GM23338 (cell line): ENCODE measurements at regions not wholly inside any gene's neighbourhood (a gene's known extent, or its start where the extent isn't known, plus 50 kb on each side); places are given as distances from the start of the nearest gene placed in this dataset.

Source experiments
- EZH2 ChIP-seq: fragments of 200-600 bp; sonication (generic); IDR thresholded peaks from one replicate; pipeline ENCODE4 v1.8.0; 2017; ENCODE audit warnings: antibody characterized with exemption, mild to moderate bottlenecking, low read depth; ENCODE audit not compliant: unreplicated experiment
- TF ChIP-seq, protein P1 (sequence below), 2 experiments: fragments of 200-600 bp in 1 of 2; sonication (generic) in 1 of 2; conservative IDR thresholded peaks; 2 replicates each; pipeline versions ENCODE4 v1.5.1 to v1.6.1; 2016 to 2017; ENCODE audit warnings: antibody characterized with exemption in 2 of 2, low read depth in 2 of 2, mild to moderate bottlenecking in 2 of 2, moderate library complexity in 1 of 2
- TF ChIP-seq, protein P2 (sequence below): IDR thresholded peaks from one replicate; pipeline ENCODE4 v1.6.1; 2018; ENCODE audit warnings: antibody characterized with exemption; ENCODE audit not compliant: unreplicated experiment

DNA sequence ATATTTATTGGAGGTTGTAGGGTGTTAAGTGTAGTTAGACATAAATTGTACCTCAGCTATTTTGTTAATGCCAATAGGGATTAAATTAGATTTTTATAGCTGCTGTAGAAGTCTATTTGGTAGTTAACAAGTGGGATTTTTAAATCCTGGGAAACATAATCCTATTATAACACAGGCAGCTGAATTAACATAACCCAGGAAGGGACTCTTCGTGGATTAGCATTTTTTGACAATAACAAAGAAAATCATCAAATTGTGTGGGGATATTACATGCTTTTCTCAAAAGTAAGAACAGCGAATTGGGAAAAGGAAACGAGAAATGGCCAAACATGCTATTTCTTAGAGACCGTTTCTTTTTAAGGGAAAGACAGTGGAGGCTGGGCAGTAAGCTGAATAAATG lies 172.8 kb downstream of the ZIC5 start:
- no peak for TF ChIP-seq EZH2
- TF ChIP-seq, protein P1, sequence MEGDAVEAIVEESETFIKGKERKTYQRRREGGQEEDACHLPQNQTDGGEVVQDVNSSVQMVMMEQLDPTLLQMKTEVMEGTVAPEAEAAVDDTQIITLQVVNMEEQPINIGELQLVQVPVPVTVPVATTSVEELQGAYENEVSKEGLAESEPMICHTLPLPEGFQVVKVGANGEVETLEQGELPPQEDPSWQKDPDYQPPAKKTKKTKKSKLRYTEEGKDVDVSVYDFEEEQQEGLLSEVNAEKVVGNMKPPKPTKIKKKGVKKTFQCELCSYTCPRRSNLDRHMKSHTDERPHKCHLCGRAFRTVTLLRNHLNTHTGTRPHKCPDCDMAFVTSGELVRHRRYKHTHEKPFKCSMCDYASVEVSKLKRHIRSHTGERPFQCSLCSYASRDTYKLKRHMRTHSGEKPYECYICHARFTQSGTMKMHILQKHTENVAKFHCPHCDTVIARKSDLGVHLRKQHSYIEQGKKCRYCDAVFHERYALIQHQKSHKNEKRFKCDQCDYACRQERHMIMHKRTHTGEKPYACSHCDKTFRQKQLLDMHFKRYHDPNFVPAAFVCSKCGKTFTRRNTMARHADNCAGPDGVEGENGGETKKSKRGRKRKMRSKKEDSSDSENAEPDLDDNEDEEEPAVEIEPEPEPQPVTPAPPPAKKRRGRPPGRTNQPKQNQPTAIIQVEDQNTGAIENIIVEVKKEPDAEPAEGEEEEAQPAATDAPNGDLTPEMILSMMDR (conservative IDR thresholded peaks at IDR 0.05; ENCODE audit: low read depth in 2 of 2), result no peak
- TF ChIP-seq, protein P2, sequence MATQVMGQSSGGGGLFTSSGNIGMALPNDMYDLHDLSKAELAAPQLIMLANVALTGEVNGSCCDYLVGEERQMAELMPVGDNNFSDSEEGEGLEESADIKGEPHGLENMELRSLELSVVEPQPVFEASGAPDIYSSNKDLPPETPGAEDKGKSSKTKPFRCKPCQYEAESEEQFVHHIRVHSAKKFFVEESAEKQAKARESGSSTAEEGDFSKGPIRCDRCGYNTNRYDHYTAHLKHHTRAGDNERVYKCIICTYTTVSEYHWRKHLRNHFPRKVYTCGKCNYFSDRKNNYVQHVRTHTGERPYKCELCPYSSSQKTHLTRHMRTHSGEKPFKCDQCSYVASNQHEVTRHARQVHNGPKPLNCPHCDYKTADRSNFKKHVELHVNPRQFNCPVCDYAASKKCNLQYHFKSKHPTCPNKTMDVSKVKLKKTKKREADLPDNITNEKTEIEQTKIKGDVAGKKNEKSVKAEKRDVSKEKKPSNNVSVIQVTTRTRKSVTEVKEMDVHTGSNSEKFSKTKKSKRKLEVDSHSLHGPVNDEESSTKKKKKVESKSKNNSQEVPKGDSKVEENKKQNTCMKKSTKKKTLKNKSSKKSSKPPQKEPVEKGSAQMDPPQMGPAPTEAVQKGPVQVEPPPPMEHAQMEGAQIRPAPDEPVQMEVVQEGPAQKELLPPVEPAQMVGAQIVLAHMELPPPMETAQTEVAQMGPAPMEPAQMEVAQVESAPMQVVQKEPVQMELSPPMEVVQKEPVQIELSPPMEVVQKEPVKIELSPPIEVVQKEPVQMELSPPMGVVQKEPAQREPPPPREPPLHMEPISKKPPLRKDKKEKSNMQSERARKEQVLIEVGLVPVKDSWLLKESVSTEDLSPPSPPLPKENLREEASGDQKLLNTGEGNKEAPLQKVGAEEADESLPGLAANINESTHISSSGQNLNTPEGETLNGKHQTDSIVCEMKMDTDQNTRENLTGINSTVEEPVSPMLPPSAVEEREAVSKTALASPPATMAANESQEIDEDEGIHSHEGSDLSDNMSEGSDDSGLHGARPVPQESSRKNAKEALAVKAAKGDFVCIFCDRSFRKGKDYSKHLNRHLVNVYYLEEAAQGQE, result no peak
